LNCAP (cell line): ENCODE measurements at regions not wholly inside any gene's neighbourhood (a gene's known extent, or its start where the extent isn't known, plus 50 kb on each side); places are given as distances from the start of the nearest gene placed in this dataset.

ENCODE experiments used
- CTCF ChIP-seq: fragments of 450-650 bp; IDR thresholded peaks from 2 replicates; pipeline ENCODE4 v1.5.1; 2017; ENCODE audit warnings: mild to moderate bottlenecking

GRCh38 chrX:46407036-46407752, 138.0 kb downstream of the ZNF674 start:
- TF ChIP-seq CTCF = no peak

GRCh38 chrX:46404774-46405173, 140.4 kb downstream of the ZNF674 start:
- no peak for TF ChIP-seq CTCF

- TF ChIP-seq CTCF = no peak
Measured at GRCh38 chrX:46400530-46401443, 144.4 kb downstream of the ZNF674 start.

GRCh38 chrX:46398874-46399273, 146.3 kb downstream of the ZNF674 start:
- no peak for TF ChIP-seq CTCF

GRCh38 chrX:46398126-46398525, 147.1 kb downstream of the ZNF674 start:
- TF ChIP-seq CTCF = no peak

- TF ChIP-seq CTCF = no peak
Measured at GRCh38 chrX:46386511-46386910, 158.7 kb downstream of the ZNF674 start.

- no peak for TF ChIP-seq CTCF
Measured at GRCh38 chrX:46383006-46383405, 162.2 kb downstream of the ZNF674 start.
